NCI-H2029 (cell line): ENCODE measurements at regions not wholly inside any gene's neighbourhood (a gene's known extent, or its start where the extent isn't known, plus 50 kb on each side); places are given as distances from the start of the nearest gene placed in this dataset.

Experiments
- DNase-seq: peaks from one replicate; lab custom pipeline; 2025; lab: John Stamatoyannopoulos, UW

DNA sequence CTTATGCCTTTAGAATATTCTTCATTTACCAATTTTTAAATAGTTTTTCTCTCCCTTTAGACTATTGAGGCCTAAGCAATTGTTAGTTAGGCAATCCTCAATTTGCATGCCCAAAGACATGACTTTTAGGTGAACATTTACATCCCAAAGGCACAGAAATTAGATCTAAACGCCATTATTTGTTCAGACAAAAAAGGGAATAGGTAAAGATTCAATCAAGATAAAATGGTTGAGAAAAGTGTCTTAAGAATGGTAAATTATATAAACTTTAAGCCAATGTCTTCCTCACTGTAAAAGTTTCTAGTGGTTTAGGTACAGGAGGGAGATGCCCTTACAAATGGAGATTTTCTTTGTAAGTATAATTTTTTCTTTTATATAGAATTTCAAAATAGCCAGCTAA lies 50.2 kb upstream of the MME start:
- DNase-seq: no peak

GRCh38 chr3:155026999-155027591 lies 53.0 kb upstream of the MME start:
- no peak for DNase-seq

GRCh38 chr3:155024006-155024638 lies 56.0 kb upstream of the MME start:
- no peak for DNase-seq

DNA sequence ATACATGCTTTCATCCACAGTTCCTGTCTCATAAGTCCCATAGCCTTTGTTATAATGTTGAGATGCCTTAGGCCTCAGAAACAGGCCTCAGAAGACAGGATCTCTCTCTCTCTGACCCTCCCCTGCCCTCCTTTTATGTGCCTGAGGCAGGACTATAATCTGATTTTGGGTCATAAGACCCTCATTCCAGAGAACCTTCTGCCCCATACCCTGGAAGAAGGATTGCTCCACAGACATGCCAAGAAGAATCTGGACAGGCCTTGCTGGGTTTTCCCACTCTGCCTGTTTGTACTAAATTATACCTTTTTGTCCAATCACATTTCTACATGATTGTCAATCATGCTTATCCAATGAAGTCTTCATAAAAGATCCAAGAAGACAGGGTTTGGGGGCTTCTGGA lies 57.2 kb upstream of the MME start:
- no peak for DNase-seq

GRCh38 chr3:155019575-155019974 lies 60.5 kb upstream of the MME start:
- no peak for DNase-seq

DNA sequence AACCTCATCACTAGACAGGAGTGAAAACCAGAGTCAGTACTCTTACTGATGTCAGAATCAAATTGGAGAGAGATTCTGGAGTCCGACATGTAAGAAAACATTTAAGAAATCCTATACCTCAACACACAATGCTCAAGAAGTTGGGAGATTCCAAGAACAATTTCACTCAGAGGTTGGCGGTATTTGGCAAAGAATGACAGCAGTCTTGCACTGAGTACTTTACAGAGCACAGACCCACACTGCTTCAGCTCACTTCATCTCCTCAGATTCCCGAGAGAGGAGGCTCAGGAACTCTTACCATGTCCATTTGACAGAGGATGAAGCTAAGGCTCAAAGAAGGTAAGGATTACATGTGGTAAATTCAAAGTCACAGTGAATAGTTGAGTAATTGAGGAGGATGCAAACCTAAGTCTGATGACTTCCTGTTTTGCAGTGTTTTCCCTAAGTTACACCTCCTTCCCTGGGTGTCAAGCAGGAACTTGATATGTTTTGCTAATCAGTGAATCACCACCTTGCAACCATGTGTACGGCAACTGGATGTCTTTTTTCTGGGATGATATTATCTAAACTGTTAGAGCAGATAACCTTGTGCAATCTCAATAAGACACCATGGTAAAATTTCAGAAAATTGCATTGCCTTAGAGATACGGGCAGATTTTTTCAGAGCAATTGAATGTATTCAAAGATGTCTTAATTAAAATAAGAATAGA lies 61.3 kb upstream of the MME start:
- DNase-seq: no peak

GRCh38 chr3:155015776-155016436 lies 64.2 kb upstream of the MME start:
- no peak for DNase-seq

DNA sequence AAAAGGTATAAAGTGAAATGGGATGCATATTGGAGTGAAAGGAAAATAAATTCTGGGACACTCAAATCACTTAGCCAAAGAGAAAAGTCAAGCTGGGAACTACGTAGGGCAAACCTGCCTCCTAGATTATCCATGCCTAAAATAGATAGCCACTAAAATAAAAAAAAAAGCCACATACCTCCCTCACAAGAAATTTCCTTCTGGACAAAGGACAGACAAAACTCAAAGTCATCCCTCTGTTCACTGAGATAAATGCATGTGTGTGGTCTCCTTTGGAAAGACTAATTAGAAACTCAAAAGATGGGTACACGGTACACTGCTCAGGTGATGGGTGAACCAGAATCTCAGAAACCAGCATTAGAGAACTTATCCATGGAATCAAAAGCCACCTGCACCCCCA lies 65.2 kb upstream of the MME start:
- DNase-seq: no peak

DNA sequence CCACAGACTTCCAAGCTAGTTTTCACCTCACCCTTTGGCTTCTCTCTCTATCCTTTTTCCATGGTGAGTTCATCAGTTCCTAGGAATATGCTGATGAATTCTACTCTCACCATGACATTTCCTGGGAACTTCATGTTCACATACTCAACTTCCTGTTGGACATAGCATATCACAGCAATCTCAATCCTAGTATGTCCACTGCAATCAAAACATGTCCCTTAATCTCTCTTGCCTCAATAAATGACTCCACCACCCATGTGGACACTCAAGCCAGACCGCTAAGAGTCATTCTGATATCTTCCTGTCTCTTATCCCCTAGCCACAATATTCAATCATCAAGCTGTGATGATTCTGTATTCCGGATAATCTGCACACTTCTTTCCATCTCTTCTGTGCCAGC lies 66.7 kb upstream of the MME start:
- DNase-seq: no peak

GRCh38 chr3:155012584-155012983 lies 67.5 kb upstream of the MME start:
- no peak for DNase-seq

GRCh38 chr3:155010416-155010815 lies 69.7 kb upstream of the MME start:
- no peak for DNase-seq

- no peak for DNase-seq
These were observed 70.9 kb upstream of the MME start for GRCh38 chr3:155009217-155009616.

DNA sequence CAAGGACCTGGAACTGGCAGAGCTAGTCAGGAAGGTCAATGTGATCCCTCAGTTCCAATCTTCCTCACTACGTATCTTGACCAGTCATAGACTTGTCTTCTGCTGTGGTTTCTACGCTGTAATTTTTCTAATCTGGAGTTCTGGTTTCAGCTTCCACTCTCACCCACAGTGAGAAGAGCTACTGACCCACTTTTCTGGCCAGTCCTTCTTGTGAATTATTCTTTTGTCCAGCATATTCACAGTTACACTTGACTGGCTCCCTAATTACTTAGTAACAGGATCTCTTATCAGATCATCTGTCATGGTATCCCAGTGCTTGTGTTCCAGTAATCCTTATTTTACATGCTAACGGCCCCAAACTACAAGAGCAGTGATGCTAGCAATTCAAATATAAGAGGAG lies 72.4 kb upstream of the MME start:
- peak; percentile 18 for DNase-seq

DNA sequence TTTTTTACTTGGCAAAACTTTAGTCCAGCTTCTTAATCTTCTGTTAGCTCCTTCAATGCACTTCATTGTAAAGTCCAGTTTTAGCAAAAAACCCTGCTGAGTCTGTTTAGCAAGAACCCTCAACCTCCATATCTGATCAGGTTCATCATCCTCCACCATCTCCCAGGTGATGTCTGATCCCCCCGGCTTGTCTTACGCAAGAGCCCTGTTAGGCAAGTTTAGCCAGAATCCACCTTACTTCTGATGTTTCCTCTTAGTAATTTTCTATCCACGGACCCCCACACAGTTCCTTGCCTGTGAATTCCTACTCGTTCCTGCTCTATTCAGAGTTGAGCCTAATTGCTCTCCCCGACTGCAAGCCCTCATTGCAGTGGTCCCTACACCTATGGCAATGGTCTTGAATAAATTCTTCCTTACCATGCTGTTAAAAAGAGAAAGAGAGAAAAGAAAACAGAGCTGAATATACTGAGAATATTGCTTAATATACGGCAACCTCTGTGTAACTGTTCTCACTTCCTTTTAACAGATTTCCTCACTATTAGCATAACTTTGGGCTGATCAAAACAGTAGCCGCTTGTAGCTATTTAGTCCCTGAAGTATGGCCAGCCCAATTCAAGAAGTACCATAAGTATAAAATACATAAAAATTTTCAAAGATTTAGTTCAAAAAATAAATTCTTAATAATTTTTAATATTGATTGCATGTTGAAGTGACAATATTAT lies 78.7 kb upstream of the MME start:
- no peak for DNase-seq

DNA sequence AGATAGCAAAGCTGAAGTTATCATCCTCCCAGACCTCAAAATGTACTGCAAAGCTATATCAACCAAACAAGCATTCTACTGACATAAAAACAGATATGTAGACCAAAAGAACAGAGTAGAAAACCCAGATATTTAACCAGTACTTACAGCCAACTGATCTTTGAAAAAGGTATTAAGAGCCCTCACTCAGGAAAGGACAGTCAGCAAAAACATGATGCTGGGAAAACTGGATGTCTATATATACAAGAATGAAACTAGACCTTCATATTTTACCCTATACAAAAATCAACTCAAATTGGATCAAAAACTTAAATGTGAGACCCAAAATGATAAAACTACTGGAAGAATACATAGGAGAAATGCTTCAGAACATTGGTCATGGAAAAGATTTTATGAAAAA lies 87.5 kb upstream of the MME start:
- DNase-seq: no peak

DNA sequence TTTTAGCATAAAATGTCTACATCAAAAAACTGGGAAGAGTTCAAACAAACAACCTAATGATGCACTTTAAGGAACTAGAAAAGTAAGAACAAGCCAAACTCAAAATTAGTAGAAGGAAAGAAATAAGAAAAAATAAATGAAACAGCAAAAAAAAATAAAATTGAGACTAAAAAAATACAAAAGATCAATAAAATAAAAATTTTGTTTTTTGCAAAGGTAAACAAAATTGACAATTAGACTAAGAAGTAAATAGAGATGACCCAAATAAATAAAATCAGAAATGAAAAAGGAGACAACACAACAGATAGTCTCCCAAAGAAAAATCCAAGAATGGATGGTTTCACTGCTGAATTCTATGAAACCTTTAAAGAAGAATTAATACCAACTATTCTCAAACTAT lies 89.6 kb upstream of the MME start:
- DNase-seq: no peak

GRCh38 chr3:154987846-154988245 lies 92.3 kb upstream of the MME start:
- DNase-seq: no peak

DNA sequence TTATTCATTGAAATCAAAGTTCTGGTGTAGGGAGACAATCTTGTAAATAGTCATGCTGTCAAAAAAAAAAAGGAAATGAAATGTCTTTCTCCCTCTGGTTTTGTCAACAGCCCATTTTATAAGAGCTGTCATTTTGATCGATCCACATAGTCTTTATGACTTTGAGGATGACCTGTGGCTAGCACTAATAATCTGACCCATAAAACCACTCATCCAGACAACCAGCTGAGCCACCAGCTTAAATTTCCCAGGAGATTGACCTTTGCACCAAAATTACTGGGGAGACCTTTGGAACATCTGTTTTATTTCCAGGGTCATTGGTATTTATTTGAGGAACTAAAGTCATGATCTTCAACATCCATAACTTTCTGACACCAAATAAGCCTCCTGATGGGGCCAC lies 98.5 kb upstream of the MME start:
- DNase-seq: no peak

DNA sequence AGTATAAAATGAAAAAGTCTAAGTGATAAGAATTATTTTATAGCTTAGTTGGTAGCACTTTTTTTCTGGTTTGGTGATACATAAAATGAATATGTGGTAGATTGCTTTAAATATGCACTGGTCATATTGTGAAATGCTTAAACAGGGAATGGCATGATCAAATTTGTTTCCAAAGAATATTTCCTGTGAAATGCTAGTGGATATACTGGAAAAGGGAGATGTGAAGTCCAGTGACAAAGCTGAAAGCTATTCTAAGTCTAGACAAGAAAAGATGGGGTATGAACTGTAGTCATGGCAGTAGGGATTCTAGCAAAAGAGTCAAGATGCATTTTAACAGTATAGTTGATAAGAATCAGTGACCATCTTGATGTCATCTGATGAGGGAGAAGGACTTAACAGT lies 98.9 kb upstream of the MME start:
- DNase-seq: no peak

DNA sequence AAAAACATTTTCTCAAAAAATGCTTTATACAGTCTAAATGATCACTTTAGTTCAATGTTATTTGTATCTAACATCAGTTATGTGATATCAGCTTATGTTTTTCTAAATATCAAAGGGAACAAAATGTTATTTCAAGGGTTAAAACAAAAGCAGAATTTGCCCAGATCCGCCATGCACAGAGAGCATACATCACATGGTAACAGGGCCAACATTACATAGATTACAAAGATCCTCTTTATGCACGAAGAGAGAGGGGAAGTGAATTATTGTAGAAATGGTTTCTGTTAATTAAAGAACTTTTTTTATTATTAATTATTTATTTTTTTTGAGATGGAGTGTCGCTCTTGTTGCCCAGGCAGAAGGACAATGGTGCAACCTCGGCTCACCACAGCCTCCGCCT lies 100.8 kb upstream of the MME start:
- no peak for DNase-seq

DNA sequence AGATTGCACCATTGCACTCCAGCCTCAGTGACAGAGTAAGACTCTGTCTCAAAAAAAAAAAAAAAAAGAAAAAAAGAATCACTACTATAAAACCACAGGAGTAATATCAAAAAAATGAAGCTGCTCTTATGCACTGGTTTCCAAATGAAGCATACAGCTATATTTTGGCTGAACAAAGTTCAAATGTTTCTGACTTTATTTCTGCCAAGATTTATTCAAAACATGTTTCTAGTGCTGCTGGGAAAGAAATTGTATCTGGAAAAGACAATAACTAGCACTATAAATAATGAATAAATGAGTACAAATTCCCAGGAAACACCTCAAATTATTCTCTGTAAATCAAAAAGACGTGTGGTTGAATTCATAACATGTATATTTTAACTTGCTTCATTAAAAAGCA lies 102.5 kb upstream of the MME start:
- DNase-seq: no peak
